ENCODE measurements at regions not wholly inside any gene's neighbourhood (a gene's known extent, or its start where the extent isn't known, plus 50 kb on each side); places are given as distances from the start of the nearest gene placed in this dataset.
A peak's percentile ranks its signal among the peaks of the same experiment; 100 is the strongest.

- no peak overlapping the region for H2AFZ ChIP-seq (ENCODE audit: low read length)
- no peaks in the 10 kb centered on the region for H3K36me3 ChIP-seq (ENCODE audit: insufficient read depth, low read length)
- H3K27ac ChIP-seq (ENCODE audit: low read depth, low read length, poor library complexity, severe bottlenecking) = no peak overlapping the region
- H3K9me3 ChIP-seq (ENCODE audit: low read length) = no peaks in the 10 kb centered on the region
- ChIA-PET POLR2A (no interaction called here), CTCF (ENCODE audit: unreplicated experiment) (no interaction called here)
- intact Hi-C loops (cut with micrococcal nuclease; ENCODE audit: unreplicated experiment) = loop anchor here (10.0 kb wide), 1 partner anchor 549 kb away; no protein-coding TSS in a partner anchor
- TF ChIP-seq CTCF (conservative IDR thresholded peaks at IDR 0.05; ENCODE audit: low read length) = no peak
- TF ChIP-seq EZH2phosphoT487 (IDR thresholded peaks at IDR 0.05; ENCODE audit: borderline replicate concordance, low read depth, low read length) = no peak
- H3K9me2 ChIP-seq (ENCODE audit: insufficient read depth, low read length) = no peaks in the 10 kb centered on the region
- H3K4me2 ChIP-seq (ENCODE audit: low read length) = no peak overlapping the region
- no peaks in the 10 kb centered on the region for H3K4me1 ChIP-seq (ENCODE audit: insufficient read depth, low read length, poor library complexity, severe bottlenecking)
- no TSS peak for BruUV-seq (replicated peaks)
- H3K79me2 ChIP-seq (ENCODE audit: insufficient read depth, low read depth, low read length) = no peaks in the 10 kb centered on the region
- no peak for DNase-seq (ENCODE audit: low spot score)
- H4K20me1 ChIP-seq (ENCODE audit: insufficient read depth, low read length) = no peaks in the 10 kb centered on the region
- H3K4me3 ChIP-seq (ENCODE audit: low read depth, low read length, poor library complexity, severe bottlenecking) = no peak overlapping the region
These were observed 326.1 kb upstream of the TSHZ3 start for GRCh38 chr19:31675193-31675913.

GRCh38 chr19:31676271-31677004 is 327.2 kb upstream of the TSHZ3 start:
- H3K79me2 ChIP-seq (ENCODE audit: insufficient read depth, low read depth, low read length) = no peaks in the 10 kb centered on the region
- peak; percentile 3 for DNase-seq (ENCODE audit: low spot score)
- intact Hi-C loops (cut with micrococcal nuclease; ENCODE audit: unreplicated experiment) = loop anchor here (10.0 kb wide), 1 partner anchor 548 kb away; no protein-coding TSS in a partner anchor
- no peak overlapping the region for H3K27ac ChIP-seq (ENCODE audit: low read depth, low read length, poor library complexity, severe bottlenecking)
- ChIA-PET POLR2A (interaction anchor here (0.7 kb wide), 1 partner anchor 556 kb away, joined by 3 read pairs; no protein-coding TSS in a partner anchor), CTCF (ENCODE audit: unreplicated experiment) (no interaction called here)
- H4K20me1 ChIP-seq (ENCODE audit: insufficient read depth, low read length) = no peaks in the 10 kb centered on the region
- H3K9me3 ChIP-seq (ENCODE audit: low read length) = no peaks in the 10 kb centered on the region
- TF ChIP-seq CTCF (conservative IDR thresholded peaks at IDR 0.05; ENCODE audit: low read length) (peak; percentile 47), EZH2phosphoT487 (IDR thresholded peaks at IDR 0.05; ENCODE audit: borderline replicate concordance, low read depth, low read length) (no peak)
- H3K36me3 ChIP-seq (ENCODE audit: insufficient read depth, low read length) = no peaks in the 10 kb centered on the region
- BruUV-seq (replicated peaks) = no TSS peak
- H3K4me3 ChIP-seq (ENCODE audit: low read depth, low read length, poor library complexity, severe bottlenecking) = no peak overlapping the region
- H3K4me2 ChIP-seq (ENCODE audit: low read length) = no peak overlapping the region
- H3K4me1 ChIP-seq (ENCODE audit: insufficient read depth, low read length, poor library complexity, severe bottlenecking) = no peaks in the 10 kb centered on the region
- no peaks in the 10 kb centered on the region for H3K9me2 ChIP-seq (ENCODE audit: insufficient read depth, low read length)
- no peak overlapping the region for H2AFZ ChIP-seq (ENCODE audit: low read length)
